Fibroblast of pulmonary artery (primary cell): ENCODE measurements at regions not wholly inside any gene's neighbourhood (a gene's known extent, or its start where the extent isn't known, plus 50 kb on each side); places are given as distances from the start of the nearest gene placed in this dataset.
A peak's percentile ranks its signal among the peaks of the same experiment; 100 is the strongest.
"Not testable (repeated sequence)": the region's sequence is repeated elsewhere in the genome, so short reads cannot be mapped to it uniquely, and the experiment has no call there.

Experiments
- DNase-seq: peaks from one replicate; pipeline ENCODE4 v3.0.0-alpha.2; 2010; ENCODE audit warnings: low read depth
- H3K4me3 ChIP-seq: replicated peaks from 2 replicates; pipeline ENCODE4 v1.5.1; 2011; ENCODE audit warnings: low read depth, mild to moderate bottlenecking, control low read depth, low read length, moderate library complexity
- TF ChIP-seq, protein P1 (sequence below): IDR thresholded peaks from 2 replicates; pipeline ENCODE4 v1.5.1; 2011; ENCODE audit warnings: mild to moderate bottlenecking, control low read depth, low read length, inconsistent platforms; ENCODE audit errors: missing control alignments

DNA sequence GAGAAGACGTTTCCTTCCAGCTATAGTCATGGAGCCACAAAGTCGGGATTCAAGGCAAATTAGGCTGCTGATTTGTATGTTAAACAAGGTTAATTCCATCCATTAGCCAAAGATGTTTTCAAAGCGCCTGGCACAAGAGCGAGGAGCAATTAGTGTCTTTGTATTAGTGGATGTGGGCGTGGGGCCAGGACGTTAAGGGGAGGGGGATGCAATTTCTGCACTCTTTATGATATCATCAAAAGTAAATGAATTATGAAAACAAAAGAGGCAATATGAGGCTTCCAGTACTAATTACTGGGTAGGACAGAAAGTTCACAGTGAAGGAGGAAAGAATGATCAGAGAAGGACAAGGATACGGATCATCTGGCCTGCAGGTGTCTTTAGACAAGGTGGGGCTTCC is 230.9 kb upstream of the MSX2 start:
- H3K4me3 ChIP-seq, result no peak overlapping the region
- TF ChIP-seq, protein P1, sequence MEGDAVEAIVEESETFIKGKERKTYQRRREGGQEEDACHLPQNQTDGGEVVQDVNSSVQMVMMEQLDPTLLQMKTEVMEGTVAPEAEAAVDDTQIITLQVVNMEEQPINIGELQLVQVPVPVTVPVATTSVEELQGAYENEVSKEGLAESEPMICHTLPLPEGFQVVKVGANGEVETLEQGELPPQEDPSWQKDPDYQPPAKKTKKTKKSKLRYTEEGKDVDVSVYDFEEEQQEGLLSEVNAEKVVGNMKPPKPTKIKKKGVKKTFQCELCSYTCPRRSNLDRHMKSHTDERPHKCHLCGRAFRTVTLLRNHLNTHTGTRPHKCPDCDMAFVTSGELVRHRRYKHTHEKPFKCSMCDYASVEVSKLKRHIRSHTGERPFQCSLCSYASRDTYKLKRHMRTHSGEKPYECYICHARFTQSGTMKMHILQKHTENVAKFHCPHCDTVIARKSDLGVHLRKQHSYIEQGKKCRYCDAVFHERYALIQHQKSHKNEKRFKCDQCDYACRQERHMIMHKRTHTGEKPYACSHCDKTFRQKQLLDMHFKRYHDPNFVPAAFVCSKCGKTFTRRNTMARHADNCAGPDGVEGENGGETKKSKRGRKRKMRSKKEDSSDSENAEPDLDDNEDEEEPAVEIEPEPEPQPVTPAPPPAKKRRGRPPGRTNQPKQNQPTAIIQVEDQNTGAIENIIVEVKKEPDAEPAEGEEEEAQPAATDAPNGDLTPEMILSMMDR, result no peak
- DNase-seq, result no peak

DNA sequence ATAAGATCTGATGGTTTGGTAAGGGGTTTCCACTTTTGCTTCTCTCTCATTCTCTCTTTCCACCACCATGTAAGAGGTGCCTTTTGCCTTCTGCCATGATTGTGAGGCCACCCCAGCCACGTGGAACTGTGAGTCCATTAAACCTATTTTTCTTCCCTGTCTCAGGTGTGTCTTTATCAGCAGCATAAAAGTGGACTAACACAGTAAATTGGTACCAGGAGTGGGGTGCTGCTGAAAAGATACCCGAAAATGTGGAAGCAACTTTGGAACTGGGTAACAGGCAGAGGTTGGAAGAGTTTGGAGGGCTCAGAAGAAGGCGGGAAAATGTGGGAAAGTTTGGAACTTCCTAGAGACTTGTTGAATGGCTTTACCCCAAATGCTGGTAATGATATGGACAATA is 226.4 kb upstream of the MSX2 start:
- H3K4me3 ChIP-seq, DNase-seq: not testable (repeated sequence)

DNA sequence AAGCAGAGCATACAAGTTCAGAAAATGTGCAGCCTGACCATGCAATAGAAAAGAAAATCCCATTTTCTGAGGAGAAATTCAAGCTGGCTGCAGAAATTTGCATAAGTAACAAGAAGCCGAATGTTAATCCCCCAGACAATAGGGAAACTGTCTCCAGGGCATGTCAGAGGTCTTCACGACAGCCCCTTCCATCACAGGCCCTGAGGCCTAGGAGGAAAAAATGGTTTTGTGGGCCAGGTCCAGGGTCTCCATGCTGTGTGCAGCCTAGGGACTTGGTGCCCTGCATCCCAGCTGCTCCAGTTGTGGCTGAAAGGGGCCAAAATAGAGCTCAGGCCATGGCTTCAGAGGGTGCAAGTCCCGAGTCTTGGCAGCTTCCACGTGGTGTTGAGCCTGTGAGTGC is 225.8 kb upstream of the MSX2 start:
- not testable (repeated sequence) for H3K4me3 ChIP-seq, DNase-seq

DNA sequence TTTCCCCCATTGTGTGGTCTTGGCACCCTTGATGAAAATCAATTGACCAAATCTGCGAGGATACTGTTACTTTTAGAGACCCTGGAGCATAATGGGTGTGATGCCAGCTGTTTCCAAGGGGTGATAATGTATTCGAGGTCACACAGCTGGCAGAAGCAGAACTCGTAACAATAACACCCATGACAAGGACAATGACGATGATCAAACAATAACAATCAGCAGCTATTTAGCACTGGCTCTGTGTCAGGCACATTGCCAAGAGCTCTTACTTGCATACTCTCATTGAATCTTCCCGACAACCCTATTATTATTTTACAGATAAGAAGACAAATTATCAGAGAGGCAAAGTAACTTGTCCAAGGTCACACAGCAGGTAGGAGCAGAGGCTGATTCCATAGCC is 223.7 kb upstream of the MSX2 start:
- H3K4me3 ChIP-seq, result no peak overlapping the region
- TF ChIP-seq, protein P1, result no peak
- no peak for DNase-seq

DNA sequence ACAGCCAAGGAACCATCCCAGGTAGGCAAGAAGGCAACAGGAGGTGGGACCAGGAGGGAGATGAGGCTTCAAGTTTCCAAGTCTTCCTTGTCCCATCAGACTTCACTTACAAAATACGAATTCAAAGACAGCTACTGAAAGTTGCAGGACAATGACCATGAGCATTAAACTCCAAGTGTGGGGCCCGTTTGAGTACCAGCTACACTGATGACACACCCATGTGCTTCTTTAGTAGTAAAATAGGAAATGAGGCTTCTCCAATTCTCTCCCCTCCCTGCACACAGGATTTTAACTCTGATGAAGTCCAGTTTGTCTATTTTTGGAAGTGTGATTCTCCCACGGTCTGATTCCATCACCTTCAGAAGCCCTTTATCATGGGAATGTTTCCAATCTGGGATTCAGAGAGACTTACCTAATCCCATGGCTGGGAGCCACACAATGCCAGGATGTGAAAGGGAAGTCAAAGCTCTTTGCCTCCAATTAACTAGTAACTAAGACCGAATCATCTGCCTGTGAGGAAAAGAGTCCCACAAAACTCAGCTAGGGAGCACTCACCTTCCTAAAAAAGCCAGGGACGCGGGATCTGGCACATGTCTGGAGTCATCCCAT is 222.8 kb upstream of the MSX2 start:
- no peak overlapping the region for H3K4me3 ChIP-seq
- TF ChIP-seq, protein P1, result no peak
- peak; percentile 47 for DNase-seq

DNA sequence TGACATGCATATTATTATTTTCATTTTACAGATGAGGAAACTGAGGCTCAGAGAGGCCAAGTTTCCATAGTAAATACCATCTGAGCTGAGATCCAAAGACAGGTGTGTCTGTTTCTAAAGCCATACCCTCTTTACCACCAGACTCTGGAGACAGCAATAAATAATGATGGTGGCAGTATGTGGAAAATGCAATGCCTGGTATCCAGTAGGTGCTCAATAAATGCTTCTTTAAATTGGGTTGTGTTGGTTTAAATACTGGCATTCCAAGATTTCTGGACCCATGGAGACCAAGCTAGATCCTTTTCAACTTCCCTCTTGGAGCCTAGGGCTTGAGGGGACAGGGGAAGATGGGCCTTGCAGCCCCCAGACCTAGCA is 221.3 kb upstream of the MSX2 start:
- no peak overlapping the region for H3K4me3 ChIP-seq
- TF ChIP-seq, protein P1, result no peak
- DNase-seq, result no peak

DNA sequence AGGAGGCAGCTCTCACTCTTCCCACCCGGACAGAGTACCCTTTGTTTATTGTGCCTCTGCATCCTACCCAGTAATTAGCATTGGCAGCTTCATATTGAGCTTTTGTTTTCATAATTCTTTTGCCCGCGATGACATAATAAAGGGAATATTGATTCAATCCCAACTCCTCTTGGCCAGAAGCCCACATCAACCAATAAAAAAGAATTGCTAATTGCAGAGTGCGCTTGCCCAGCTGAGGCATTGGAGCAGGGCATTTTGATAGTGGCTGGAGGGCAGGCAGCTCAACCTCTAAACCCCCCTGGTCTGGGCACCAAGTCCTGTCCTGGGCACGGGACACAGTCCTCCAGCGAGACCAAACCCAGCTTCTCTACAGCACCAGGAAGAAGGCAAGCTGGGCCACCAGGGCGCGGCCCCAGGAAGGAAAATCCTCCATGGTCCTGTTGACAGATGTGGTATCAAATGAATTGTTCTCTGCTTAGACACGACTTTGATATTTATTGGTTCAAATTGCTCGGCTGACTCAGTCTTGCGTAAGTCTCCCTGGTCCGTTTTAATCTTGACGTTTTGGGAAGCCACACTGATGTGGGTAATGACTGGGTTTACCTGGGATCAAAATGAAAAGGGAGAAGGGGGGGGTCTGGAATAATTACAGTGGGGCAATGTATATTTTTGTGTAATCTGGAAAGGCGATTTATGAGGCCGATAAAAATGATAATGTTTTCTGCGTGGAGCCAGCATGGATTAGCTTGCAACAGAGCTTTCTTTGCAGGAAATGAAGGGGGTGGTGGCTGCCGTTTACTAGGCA is 220.7 kb upstream of the MSX2 start:
- TF ChIP-seq, protein P1, result no peak
- H3K4me3 ChIP-seq, result peak overlapping the region; percentile 6
- DNase-seq, result peak; percentile 65

DNA sequence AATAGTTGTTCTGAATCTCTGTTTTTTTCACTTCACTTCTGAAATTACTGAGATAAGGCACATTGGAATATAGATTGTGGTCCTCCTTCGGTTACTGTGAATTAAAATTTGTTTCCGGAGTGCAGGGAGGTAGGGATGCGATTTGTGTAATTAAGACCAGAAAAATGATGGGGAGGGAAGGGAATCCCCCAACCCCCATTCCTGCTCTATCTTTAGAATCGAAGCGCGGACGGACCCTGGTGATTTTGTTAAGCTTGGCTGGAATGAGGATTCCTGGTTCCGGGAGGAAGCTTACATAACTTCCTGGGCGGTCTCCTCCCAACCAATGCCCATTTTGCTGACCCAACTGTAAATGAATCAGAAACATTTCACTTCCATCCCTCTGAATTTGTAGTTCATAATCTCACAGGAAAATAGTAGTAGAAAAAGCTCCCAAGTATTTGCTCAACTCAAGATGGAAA is 220.1 kb upstream of the MSX2 start:
- peak overlapping the region; percentile 6 for H3K4me3 ChIP-seq
- DNase-seq, result peak; percentile 30
- TF ChIP-seq, protein P1, result no peak
